Peyer's patch (tissue), 4 donors: ENCODE measurements at regions not wholly inside any gene's neighbourhood (a gene's known extent, or its start where the extent isn't known, plus 50 kb on each side); places are given as distances from the start of the nearest gene placed in this dataset.

ENCODE experiments used
- DNase-seq, 3 donors: peaks; one replicate each; pipeline ENCODE4 v3.0.0-alpha.2; 2017 to 2019
- H3K27ac ChIP-seq, 4 donors: fragments of 200-600 bp; sonication (generic); one replicate each; pipeline ENCODE4 v1.5.1; 2016 to 2019
- H3K27me3 ChIP-seq, 2 donors: fragments of 200-600 bp; sonication (generic); one replicate each; pipeline ENCODE4 v1.5.1; 2019
- H3K36me3 ChIP-seq, 3 donors: fragments of 200-600 bp; sonication (generic); one replicate each; pipeline ENCODE4 v1.5.1; 2016 to 2019
- H3K4me1 ChIP-seq, 4 donors: fragments of 200-600 bp; sonication (generic); one replicate each; pipeline ENCODE4 v1.5.1; 2016 to 2019
- H3K4me3 ChIP-seq, 4 donors: fragments of 200-600 bp; sonication (generic); 1 replicate in 3 of 4; 2 replicates in 1 of 4; pipeline ENCODE4 v1.5.1; 2016 to 2019; ENCODE audit warnings: mild to moderate bottlenecking in 1 of 4
- H3K9me3 ChIP-seq, 4 donors: fragments of 200-600 bp; sonication (generic); one replicate each; pipeline ENCODE4 v1.5.1; 2016 to 2019; ENCODE audit warnings: mild to moderate bottlenecking in 1 of 4
- CTCF ChIP-seq, 6 experiments: fragments of 450-650 bp in 4 of 6; fragments of 200-600 bp in 2 of 6; sonication (generic) in 1 of 6; IDR thresholded peaks; one replicate each; pipeline ENCODE4 v1.5.1; 2017 to 2019; ENCODE audit warnings: antibody characterized with exemption in 6 of 6, mild to moderate bottlenecking in 3 of 6, moderate library complexity in 1 of 6
- POLR2A ChIP-seq, 2 donors: fragments of 450-650 bp; IDR thresholded peaks; one replicate each; pipeline ENCODE4 v1.5.1; 2017; ENCODE audit warnings: antibody characterized with exemption in 2 of 2, mild to moderate bottlenecking in 2 of 2, moderate library complexity in 2 of 2

GRCh38 chr10:78966182-78966787, 102.5 kb upstream of the ZMIZ1 start:
- no peak for DNase-seq
- H3K4me3 ChIP-seq, result no peak overlapping the region
- H3K27ac ChIP-seq, result no peak overlapping the region
- H3K36me3 ChIP-seq, result no peaks in the 10 kb centered on the region
- no peaks in the 10 kb centered on the region for H3K27me3 ChIP-seq
- peaks cover 0 to 9% (median 0%) of the 10 kb centered on the region in 4 donors for H3K4me1 ChIP-seq
- no peak for TF ChIP-seq POLR2A (IDR thresholded peaks at IDR 0.05)
- no peak for TF ChIP-seq CTCF (IDR thresholded peaks at IDR 0.05)
- no peaks in the 10 kb centered on the region for H3K9me3 ChIP-seq

- Histone ChIP-seq H3K36me3 (no peaks in the 10 kb centered on the region), H3K4me3 (no peak overlapping the region), H3K27me3 (no peaks in the 10 kb centered on the region), H3K27ac (no peak overlapping the region), H3K4me1 (peaks cover 0 to 9% (median 0%) of the 10 kb centered on the region in 4 donors), H3K9me3 (no peaks in the 10 kb centered on the region)
- no peak for DNase-seq
- TF ChIP-seq POLR2A (IDR thresholded peaks at IDR 0.05) (no peak), CTCF (IDR thresholded peaks at IDR 0.05) (no peak)
Observed at GRCh38 chr10:78966844-78967488, 101.8 kb upstream of the ZMIZ1 start.

- H3K4me1 ChIP-seq, result peaks cover 0 to 22% (median 0%) of the 10 kb centered on the region in 4 donors
- no peaks in the 10 kb centered on the region for H3K36me3 ChIP-seq
- H3K9me3 ChIP-seq, result no peaks in the 10 kb centered on the region
- no peak for DNase-seq
- H3K27ac ChIP-seq, result no peak overlapping the region
- TF ChIP-seq POLR2A (IDR thresholded peaks at IDR 0.05) (no peak), CTCF (IDR thresholded peaks at IDR 0.05) (no peak)
- no peaks in the 10 kb centered on the region for H3K27me3 ChIP-seq
- no peak overlapping the region for H3K4me3 ChIP-seq
Observed at GRCh38 chr10:78968300-78968942, 100.3 kb upstream of the ZMIZ1 start.

GRCh38 chr10:78968943-78969342, 99.8 kb upstream of the ZMIZ1 start:
- DNase-seq, result no peak
- no peak overlapping the region for H3K27ac ChIP-seq
- peaks cover 0 to 23% (median 0%) of the 10 kb centered on the region in 4 donors for H3K4me1 ChIP-seq
- H3K36me3 ChIP-seq, result no peaks in the 10 kb centered on the region
- no peaks in the 10 kb centered on the region for H3K9me3 ChIP-seq
- TF ChIP-seq CTCF (IDR thresholded peaks at IDR 0.05) (no peak), POLR2A (IDR thresholded peaks at IDR 0.05) (no peak)
- no peak overlapping the region for H3K4me3 ChIP-seq
- no peaks in the 10 kb centered on the region for H3K27me3 ChIP-seq

GRCh38 chr10:78969719-78970118, 99.0 kb upstream of the ZMIZ1 start:
- DNase-seq, result no peak
- Histone ChIP-seq H3K9me3 (no peaks in the 10 kb centered on the region), H3K36me3 (no peaks in the 10 kb centered on the region), H3K27ac (no peak overlapping the region), H3K4me1 (peaks cover 0 to 30% (median 0%) of the 10 kb centered on the region in 4 donors), H3K27me3 (no peaks in the 10 kb centered on the region), H3K4me3 (no peak overlapping the region)
- TF ChIP-seq CTCF (IDR thresholded peaks at IDR 0.05) (no peak), POLR2A (IDR thresholded peaks at IDR 0.05) (no peak)
